MM.1S (cell line): ENCODE measurements at regions not wholly inside any gene's neighbourhood (a gene's known extent, or its start where the extent isn't known, plus 50 kb on each side); places are given as distances from the start of the nearest gene placed in this dataset.

Experiments used
- DNase-seq: peaks from one replicate; pipeline ENCODE4 v3.0.0-alpha.2; 2015
- H2AFZ ChIP-seq: fragments of 300-600 bp; sonication (generic); 2 replicates; pipeline ENCODE4 v1.6.0; 2016; ENCODE audit warnings: antibody characterized with exemption, low read length
- H3F3A ChIP-seq: fragments of 300-600 bp; sonication (generic); 2 replicates; pipeline ENCODE4 v1.6.1; 2016; ENCODE audit warnings: mild to moderate bottlenecking, antibody characterized with exemption, low read length, moderate library complexity, mixed read lengths; ENCODE audit not compliant: insufficient read depth
- H3K27ac ChIP-seq: fragments of 300-600 bp; sonication (generic); 2 replicates; pipeline ENCODE4 v1.5.1; 2016; ENCODE audit warnings: mild to moderate bottlenecking, low read length
- H3K27me3 ChIP-seq: fragments of 300-600 bp; sonication (generic); replicated peaks from 2 replicates; pipeline ENCODE4 v1.6.0; 2016; ENCODE audit warnings: low read length; ENCODE audit not compliant: insufficient read depth
- H3K36me3 ChIP-seq: fragments of 300-600 bp; sonication (generic); replicated peaks from 2 replicates; pipeline ENCODE4 v1.6.1; 2016; ENCODE audit warnings: mild to moderate bottlenecking, low read length, mixed read lengths; ENCODE audit not compliant: insufficient read depth
- H3K4me1 ChIP-seq: fragments of 300-600 bp; sonication (generic); 2 replicates; pipeline ENCODE4 v1.6.1; 2016; ENCODE audit warnings: low read length, mixed read lengths
- H3K4me2 ChIP-seq: fragments of 300-600 bp; sonication (generic); 2 replicates; pipeline ENCODE4 v1.6.0; 2016; ENCODE audit warnings: low read depth, low read length
- H3K4me3 ChIP-seq: fragments of 300-600 bp; sonication (generic); 2 replicates; pipeline ENCODE4 v1.5.1; 2016; ENCODE audit warnings: low read length, mixed read lengths
- H3K79me2 ChIP-seq: fragments of 300-600 bp; sonication (generic); 2 replicates; pipeline ENCODE4 v1.6.1; 2016; ENCODE audit warnings: mixed run types, low read length, mixed read lengths
- H3K9ac ChIP-seq: fragments of 300-600 bp; sonication (generic); 2 replicates; pipeline ENCODE4 v1.6.1; 2016; ENCODE audit warnings: low read length, mixed read lengths
- H3K9me2 ChIP-seq: fragments of 300-600 bp; sonication (generic); replicated peaks from 2 replicates; pipeline ENCODE4 v1.6.1; 2016; ENCODE audit warnings: mild to moderate bottlenecking, low read length, mixed read lengths; ENCODE audit not compliant: insufficient read depth
- H3K9me3 ChIP-seq: fragments of 300-600 bp; sonication (generic); replicated peaks from 2 replicates; pipeline ENCODE4 v1.6.1; 2016; ENCODE audit warnings: mild to moderate bottlenecking, low read length, mixed read lengths; ENCODE audit not compliant: insufficient read depth
- H4K20me1 ChIP-seq: fragments of 300-600 bp; sonication (generic); 2 replicates; pipeline ENCODE4 v1.6.1; 2016; ENCODE audit warnings: mild to moderate bottlenecking, low read length, moderate library complexity, mixed read lengths; ENCODE audit not compliant: insufficient read depth
- EZH2 ChIP-seq: fragments of 300-600 bp; sonication (generic); optimal IDR thresholded peaks from 2 replicates; pipeline ENCODE3; 2017; ENCODE audit warnings: low read depth, mild to moderate bottlenecking, antibody characterized with exemption, low read length, mixed read lengths
- EZH2phosphoT487 ChIP-seq: fragments of 300-600 bp; sonication (generic); IDR thresholded peaks from 2 replicates; pipeline ENCODE4 v1.6.1; 2018; ENCODE audit warnings: antibody characterized with exemption, low read length
- TF ChIP-seq, protein P1 (sequence below): fragments of 300-600 bp; sonication (generic); IDR thresholded peaks from 2 replicates; pipeline ENCODE4 v1.5.1; 2016; ENCODE audit warnings: antibody characterized with exemption, low read length, mixed read lengths

DNA sequence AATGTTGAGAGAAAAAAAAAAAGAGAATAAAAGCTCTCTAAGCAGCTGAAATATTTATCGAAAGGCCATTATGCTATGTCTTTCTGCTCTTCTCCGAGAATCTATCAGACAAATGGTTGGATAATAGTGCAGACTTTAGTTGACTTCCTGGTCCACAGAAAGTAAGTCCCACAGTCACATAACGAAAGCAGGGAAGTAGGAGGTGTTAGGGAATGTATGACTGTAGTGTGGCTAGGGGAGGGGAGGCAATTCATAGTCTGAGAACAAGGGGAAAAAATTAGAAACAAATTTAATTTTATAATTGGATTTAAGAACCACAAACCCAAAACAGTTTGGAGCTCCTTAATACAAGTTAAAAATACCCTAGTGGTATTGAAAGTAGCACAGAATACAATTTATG, 79.7 kb upstream of the VEGFC start:
- no peaks in the 10 kb centered on the region for H3K9me2 ChIP-seq
- H3K4me3 ChIP-seq, result no peak overlapping the region
- H4K20me1 ChIP-seq, result no peaks in the 10 kb centered on the region
- H3K9me3 ChIP-seq, result no peaks in the 10 kb centered on the region
- H3K9ac ChIP-seq, result no peak overlapping the region
- no peaks in the 10 kb centered on the region for H3K36me3 ChIP-seq
- H3K27ac ChIP-seq, result no peak overlapping the region
- no peak for TF ChIP-seq EZH2
- no peak for TF ChIP-seq EZH2phosphoT487
- DNase-seq, result no peak
- no peaks in the 10 kb centered on the region for H3F3A ChIP-seq
- H3K4me1 ChIP-seq, result peaks cover 5% of the 10 kb centered on the region; the same call in 1 of the 2 replicates
- H3K4me2 ChIP-seq, result no peak overlapping the region
- H3K27me3 ChIP-seq, result no peaks in the 10 kb centered on the region
- no peak overlapping the region for H2AFZ ChIP-seq
- no peaks in the 10 kb centered on the region for H3K79me2 ChIP-seq

DNA sequence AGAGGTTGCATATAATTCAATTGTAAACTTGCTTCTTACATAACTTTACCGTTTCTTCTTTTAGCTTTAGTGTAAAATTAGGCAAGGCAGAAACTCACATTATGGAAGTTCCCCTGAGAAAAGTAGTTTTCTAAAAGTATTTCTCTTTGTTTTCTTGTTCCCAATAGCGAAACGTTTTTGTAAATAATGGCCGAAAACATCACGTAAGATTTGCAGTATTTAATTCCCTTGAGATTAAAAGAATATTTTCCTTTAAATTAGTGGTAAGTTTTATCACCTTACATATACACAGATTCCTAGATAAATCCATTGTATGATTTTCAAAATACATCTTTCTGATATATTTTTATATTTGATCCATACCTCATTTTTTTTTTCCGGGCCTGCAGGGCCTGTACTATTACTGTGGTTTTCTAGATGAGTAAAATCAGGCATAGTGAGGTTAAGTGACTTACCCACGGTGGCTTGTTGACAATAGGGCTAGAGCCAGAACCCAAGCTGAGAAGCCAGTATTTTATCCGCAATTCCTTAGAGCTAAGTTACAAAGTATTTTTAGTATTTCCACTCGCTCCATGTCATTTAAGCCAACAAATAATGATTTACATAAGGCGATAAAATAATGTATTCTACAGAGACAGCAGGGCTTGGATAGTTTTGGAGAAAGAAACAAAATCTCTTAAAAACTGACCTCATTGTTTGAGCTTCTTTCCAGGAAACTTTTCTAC, 82.2 kb upstream of the VEGFC start:
- no peaks in the 10 kb centered on the region for H3K9me3 ChIP-seq
- H3K27ac ChIP-seq, result no peak overlapping the region
- no peak overlapping the region for H3K9ac ChIP-seq
- H4K20me1 ChIP-seq, result no peaks in the 10 kb centered on the region
- H3K27me3 ChIP-seq, result no peaks in the 10 kb centered on the region
- no peak for DNase-seq
- no peaks in the 10 kb centered on the region for H3K79me2 ChIP-seq
- H3K9me2 ChIP-seq, result no peaks in the 10 kb centered on the region
- H3F3A ChIP-seq, result no peaks in the 10 kb centered on the region
- H3K4me1 ChIP-seq, result no peaks in the 10 kb centered on the region
- no peak overlapping the region for H3K4me3 ChIP-seq
- no peak overlapping the region for H3K4me2 ChIP-seq
- TF ChIP-seq EZH2 (no peak), EZH2phosphoT487 (no peak)
- TF ChIP-seq, protein P1, sequence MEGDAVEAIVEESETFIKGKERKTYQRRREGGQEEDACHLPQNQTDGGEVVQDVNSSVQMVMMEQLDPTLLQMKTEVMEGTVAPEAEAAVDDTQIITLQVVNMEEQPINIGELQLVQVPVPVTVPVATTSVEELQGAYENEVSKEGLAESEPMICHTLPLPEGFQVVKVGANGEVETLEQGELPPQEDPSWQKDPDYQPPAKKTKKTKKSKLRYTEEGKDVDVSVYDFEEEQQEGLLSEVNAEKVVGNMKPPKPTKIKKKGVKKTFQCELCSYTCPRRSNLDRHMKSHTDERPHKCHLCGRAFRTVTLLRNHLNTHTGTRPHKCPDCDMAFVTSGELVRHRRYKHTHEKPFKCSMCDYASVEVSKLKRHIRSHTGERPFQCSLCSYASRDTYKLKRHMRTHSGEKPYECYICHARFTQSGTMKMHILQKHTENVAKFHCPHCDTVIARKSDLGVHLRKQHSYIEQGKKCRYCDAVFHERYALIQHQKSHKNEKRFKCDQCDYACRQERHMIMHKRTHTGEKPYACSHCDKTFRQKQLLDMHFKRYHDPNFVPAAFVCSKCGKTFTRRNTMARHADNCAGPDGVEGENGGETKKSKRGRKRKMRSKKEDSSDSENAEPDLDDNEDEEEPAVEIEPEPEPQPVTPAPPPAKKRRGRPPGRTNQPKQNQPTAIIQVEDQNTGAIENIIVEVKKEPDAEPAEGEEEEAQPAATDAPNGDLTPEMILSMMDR, result no peak
- H3K36me3 ChIP-seq, result no peaks in the 10 kb centered on the region
- H2AFZ ChIP-seq, result no peak overlapping the region

DNA sequence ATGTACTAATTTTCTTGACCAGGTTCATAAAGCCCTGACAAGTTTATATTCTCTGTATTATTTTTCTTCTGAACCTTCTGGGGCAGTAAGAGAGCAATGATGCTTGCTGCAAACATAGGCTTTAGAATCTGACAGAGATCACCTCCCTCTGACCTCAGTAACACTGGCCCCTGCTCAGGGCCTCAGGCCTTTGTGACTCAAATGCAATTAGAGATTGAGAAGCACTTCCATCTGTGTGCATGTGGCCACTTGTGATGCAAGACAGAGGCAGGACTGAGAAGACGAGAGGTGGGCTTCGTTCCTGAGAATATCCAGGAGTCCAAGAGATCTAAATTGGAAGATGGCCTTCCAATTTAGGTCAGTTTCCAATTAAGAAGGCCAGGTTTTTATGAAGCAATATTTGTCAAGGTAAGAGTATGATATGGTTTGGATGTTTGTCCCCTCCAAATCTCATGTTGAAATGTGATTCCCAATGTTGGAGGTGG, 82.8 kb upstream of the VEGFC start:
- Histone ChIP-seq H3K9ac (no peak overlapping the region), H3K9me3 (no peaks in the 10 kb centered on the region), H3K27ac (no peak overlapping the region), H2AFZ (no peak overlapping the region), H3K4me2 (no peak overlapping the region), H3F3A (no peaks in the 10 kb centered on the region), H3K27me3 (no peaks in the 10 kb centered on the region), H3K4me3 (no peak overlapping the region), H3K4me1 (no peaks in the 10 kb centered on the region), H3K9me2 (no peaks in the 10 kb centered on the region), H4K20me1 (no peaks in the 10 kb centered on the region), H3K79me2 (no peaks in the 10 kb centered on the region), H3K36me3 (no peaks in the 10 kb centered on the region)
- TF ChIP-seq EZH2phosphoT487 (no peak), EZH2 (no peak)
- TF ChIP-seq, protein P1, result no peak
- no peak for DNase-seq

DNA sequence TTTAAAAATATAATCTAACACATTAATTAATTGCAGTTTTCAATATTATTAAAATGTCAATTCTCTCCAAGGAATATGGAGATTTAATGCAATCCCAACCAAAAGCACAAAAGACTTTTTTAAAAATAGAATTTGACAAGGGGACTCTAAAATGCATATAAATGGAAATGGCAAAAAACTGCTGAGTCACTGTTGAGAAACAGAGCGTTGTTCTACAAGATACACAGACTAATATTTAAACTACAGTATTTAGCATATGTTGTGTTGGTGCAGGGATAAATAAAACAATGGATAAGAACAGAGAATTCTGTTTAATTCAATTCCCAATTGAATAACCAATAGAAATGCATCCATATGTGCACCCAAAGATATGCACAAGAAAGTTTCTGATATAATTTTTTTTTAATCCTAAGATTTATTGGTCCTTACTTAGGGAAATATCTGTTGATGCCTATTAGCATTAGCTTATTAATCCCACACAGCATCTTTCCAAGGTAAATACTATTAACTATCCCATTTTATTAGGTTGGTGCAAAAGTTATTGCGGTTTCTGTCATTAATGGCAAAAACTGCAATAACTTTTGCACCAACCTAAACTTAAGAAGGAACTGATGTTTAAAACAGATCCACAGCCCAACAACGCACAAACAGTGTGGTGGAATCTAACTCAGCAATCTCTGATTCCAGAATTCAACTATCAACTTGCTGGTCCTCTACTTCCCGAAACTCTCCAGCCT, 86.8 kb upstream of the VEGFC start:
- Histone ChIP-seq H3K79me2 (no peaks in the 10 kb centered on the region), H3F3A (no peaks in the 10 kb centered on the region), H3K9me2 (no peaks in the 10 kb centered on the region), H4K20me1 (no peaks in the 10 kb centered on the region), H2AFZ (no peak overlapping the region), H3K9me3 (no peaks in the 10 kb centered on the region), H3K9ac (no peak overlapping the region), H3K27me3 (no peaks in the 10 kb centered on the region), H3K27ac (no peak overlapping the region), H3K36me3 (no peaks in the 10 kb centered on the region), H3K4me2 (no peak overlapping the region), H3K4me1 (no peaks in the 10 kb centered on the region), H3K4me3 (no peak overlapping the region)
- no peak for DNase-seq
- no peak for TF ChIP-seq EZH2
- TF ChIP-seq EZH2phosphoT487, result no peak
- TF ChIP-seq, protein P1, result no peak
